CD4-positive, alpha-beta T cell treated with Interleukin-17A for 1 hour (primary cell): ENCODE measurements at regions not wholly inside any gene's neighbourhood (a gene's known extent, or its start where the extent isn't known, plus 50 kb on each side); places are given as distances from the start of the nearest gene placed in this dataset.
"Not testable (repeated sequence)": the region's sequence is repeated elsewhere in the genome, so short reads cannot be mapped to it uniquely, and the experiment has no call there.

Source experiments
- DNase-seq: peaks from one replicate; pipeline ENCODE4 v3.0.0-alpha.2; 2020

DNA sequence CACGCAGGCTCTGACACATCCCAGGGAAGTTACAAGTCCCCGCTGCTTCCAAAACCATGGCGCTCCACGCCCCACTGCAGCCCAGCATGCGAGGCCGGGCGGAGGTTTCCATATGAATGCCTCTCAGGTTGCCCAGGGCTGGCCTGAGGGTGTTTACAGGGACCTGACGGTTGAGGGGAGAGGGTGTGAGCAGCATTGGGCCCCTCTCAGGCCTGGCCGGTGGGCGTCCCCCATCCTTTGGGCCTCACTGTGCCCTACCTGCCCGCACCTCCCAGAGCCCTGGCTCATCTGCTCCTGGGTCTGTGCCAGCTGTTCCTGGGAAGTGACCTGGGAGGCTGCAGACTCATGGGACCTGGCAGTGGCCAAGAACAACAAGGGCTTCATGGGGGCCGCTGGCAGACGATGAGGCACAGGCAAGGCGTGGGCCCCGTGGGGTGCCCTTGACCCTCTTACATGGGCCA is 173.5 kb downstream of the C16orf95 start:
- DNase-seq: no peak

DNA sequence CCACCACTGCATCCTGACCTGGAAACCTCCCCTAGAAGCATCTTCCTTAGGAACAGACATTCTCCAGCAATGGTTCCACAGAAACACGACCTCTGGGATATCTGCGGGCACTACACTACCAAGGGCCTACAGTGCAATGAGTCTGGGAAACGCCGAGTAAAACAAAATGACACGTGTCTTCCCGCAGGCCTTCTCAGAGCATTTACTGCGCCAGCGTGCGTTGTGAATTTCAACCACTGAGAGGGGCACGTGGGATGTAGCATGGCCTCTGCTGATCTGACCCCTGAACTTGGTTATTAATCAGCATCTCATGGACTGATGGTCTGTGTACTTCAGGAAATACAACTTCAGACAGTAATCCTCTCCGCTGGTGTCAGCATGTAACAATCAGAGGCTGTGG is 173.0 kb downstream of the C16orf95 start:
- no peak for DNase-seq

DNA sequence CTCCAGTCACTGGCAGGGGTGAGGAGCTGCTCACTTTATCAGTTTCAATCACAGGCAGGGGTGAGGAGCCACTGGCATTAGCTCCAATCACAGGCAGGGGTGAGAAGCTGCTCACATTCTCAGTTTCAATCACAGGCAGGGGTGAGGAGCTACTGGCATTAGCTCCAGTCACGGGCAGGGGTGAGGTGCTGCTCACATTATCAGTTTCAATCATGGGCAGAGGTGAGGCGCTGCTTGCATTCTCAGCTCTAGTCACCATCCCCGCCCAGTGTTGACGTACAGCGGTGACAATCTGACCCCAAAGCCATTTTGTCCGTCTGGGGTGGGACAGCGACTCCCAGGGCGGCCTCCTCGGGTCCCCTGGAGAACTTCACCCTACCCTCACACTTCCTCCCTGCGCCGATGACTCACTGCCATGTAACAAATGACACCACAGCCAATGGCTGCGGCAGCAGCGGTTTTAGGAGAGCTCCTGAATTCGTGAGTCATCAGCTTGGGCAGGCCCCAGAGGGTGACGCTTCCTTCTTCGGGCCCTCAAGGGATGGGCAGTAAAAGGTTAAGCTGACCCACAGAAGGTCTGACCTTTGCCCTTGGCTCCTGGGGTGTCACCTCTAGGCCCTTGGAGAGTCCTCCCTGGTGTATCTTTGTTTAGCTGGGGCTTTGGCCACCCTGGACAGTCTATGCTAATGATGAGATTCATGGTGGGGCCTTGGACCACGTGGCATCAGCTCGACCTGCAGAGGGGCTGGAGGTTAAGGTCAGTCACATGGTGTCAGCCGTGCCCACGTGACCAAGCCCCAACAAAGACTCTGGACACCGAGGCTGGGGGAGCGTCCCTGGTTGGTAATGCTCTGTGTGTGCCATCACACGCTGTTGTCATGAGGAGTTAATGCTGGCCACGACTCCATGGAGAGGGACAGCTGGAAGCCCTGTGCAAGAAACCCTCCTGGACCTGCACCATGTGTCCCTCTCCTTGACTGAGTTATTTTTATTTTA is 171.7 kb downstream of the C16orf95 start:
- DNase-seq: no peak

DNA sequence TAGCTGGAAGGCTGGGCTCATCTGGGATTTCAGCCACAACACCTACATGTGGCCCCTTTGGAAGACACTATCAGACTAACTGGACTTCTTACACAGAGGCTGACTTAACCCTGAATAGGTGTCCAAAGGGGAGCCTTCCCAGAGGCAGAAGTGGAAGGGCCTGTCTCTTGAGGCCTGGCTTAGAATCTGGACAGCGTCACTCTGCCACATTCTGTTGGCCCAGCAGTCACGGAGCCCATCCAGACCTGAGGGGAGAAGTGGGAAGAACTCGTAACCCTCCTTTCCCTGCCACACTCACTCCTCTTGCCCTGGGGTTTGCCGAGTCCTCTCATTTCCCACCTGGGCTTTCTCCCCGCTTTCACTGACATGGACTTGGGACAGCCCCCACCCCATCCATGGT is 170.5 kb downstream of the C16orf95 start:
- DNase-seq: no peak

DNA sequence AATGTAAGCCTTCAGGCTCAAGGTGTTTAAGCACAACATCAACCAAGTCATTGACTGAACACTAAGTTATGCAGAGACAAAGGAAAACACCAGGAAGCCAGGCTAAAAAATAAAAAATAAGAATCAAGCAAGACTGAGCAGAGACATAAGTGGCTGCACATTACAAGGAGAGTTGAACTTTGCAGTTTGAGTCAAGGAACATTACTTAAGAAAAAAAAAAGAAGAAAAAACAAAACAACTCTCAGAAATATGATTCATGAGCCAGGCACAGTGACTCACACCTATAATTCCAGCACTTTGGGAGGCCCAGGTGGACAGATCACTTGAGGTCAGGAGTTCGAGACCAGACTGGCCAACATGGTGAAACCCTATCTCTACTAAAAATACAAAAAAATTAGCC is 168.1 kb downstream of the C16orf95 start:
- no peak for DNase-seq

DNA sequence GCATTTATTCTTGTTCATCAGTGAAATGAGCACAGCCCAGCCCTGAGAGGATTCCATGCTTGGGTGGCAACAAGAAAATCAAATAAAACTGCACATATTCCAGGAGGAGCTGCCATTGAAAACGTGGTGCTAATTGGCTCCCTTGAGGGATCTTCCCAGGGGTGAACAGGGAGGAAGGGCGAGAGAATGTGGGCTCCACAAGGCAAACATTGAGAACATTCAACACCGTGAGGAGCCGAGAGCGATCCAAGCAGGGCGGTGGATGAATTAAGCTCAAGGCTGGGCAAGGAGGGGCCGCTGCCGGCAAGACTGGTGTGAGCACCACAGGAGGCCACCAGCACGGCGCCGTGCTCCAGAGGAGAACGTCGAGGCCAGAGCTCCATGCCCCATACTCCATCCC is 166.9 kb downstream of the C16orf95 start:
- no peak for DNase-seq

DNA sequence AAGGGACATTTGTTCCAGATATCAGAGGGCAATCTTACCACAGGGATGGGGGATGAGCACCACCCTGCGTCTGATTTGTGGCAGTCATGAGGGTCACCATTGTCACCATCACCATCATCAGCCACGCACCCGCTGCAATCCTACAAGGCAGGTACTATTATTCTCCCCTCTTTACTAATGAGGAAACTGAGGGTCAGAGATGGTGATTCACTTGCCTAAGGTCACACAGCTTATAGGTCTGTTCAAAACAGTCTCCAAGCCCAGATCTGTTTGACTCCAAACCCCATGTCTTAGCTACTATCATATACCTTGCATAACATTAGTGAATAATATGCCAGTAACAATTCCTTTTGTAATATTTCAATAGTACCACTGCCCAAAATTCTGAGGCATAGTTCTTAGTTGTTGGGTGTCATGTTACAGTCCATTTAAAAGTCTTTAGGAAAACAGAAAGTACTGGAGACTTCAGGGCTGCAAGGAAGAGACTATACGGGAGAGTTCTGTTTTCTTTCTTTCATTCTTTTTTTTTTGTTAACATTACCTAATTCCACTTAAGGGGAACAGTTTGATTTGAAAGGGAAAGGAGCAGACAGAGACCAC is 166.4 kb downstream of the C16orf95 start:
- no peak for DNase-seq

DNA sequence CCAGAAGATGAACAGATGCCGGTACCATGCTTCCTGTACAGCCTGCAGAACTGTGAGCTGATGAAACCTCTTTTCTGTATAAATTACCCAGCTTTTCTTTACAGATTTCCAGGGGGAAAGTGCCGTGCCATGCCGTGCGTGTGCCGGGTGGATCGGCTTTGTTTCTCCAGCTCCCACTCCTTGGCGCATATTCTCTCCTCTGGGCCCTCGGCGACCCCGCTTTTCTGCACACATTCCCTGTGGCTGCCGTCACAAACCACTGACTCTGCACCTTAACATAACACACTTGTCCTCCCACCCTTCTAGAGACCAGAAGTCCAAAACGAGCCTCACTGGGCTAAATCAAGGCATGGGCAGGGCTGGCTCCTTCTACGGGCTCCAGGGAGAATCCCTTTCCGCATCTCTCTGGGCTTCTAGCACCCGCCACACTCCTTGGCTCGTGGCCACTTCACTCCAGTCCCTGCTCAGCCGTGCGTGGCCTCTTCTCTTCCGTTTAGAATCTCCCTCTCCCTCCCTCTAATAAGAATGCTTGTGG is 164.9 kb downstream of the C16orf95 start:
- no peak for DNase-seq

DNA sequence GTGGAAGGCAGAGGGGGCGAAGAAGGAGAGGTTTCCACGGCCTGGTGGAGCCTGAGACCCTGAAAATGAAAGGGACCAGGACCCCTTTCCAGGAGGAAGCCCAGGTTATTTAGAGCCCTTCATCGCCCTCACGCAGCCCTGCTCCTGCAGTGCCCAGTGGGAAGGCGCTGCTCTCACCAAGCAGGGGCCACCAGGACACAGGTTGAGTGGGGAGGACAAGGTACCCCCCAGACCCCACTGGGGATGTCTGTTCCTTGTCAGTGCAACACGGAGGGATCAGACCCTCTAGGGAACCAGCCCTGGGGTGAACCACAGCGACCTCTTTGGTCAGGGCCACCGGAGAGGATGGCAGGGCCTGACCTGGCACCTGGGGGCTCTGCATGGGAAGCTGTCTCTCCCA is 163.9 kb downstream of the C16orf95 start:
- DNase-seq: no peak

DNA sequence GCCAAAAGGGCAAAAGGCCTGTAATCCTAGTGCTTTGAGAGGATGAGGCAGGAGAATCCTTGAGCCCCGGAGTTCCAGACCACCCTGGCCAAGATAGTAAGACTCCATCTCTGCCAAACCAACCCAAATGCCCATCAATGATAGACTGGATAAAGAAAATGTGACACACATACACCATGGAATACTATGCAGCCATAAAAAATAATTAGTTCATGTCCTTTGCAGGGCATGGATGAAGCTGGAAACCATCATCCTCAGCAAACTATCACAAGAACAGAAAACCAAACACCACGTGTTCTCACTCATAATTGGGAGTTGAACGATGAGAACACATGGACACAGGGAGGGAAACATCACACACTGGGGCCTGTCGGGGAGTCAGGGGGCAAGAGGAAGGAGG is 161.9 kb downstream of the C16orf95 start:
- DNase-seq: not testable (repeated sequence)

DNA sequence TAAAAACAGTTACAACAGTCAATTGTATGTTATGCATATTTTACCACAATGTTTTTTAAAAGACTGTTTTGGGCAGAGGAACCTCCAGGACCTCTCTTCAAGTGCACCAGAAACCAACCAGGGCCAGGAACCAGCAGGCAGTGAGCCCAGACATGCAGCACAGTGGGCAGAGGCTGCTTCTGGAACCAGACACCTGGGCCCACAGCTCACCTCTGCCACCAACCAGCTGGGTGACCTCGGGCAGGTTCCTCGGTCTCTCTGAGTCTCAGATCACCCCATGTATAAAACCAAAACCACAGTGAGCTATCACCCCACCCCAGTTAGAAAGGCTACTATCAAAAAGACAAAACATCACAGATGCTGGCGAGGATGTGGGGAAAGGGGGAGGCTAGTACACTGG is 161.0 kb downstream of the C16orf95 start:
- DNase-seq: no peak

DNA sequence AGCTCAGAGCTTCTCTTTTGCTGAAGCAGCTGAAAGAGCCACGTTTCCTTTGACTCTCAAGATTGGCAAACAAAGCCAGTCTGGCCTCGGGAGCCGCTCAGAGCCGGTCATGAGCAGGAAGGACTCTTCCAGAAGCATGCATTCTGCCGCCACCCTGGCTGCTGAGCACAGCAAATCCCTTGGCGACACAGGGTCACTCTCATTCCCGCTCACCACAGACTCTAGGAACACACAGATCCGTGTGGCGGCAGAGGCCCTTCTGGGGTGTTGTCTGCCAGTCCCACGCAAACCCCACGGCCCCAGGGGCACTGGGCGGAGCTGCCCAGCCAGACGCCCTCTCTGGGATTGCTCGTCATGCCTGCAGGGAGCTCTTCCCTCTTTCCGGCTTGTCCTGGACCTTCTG is 157.0 kb downstream of the C16orf95 start:
- no peak for DNase-seq

DNA sequence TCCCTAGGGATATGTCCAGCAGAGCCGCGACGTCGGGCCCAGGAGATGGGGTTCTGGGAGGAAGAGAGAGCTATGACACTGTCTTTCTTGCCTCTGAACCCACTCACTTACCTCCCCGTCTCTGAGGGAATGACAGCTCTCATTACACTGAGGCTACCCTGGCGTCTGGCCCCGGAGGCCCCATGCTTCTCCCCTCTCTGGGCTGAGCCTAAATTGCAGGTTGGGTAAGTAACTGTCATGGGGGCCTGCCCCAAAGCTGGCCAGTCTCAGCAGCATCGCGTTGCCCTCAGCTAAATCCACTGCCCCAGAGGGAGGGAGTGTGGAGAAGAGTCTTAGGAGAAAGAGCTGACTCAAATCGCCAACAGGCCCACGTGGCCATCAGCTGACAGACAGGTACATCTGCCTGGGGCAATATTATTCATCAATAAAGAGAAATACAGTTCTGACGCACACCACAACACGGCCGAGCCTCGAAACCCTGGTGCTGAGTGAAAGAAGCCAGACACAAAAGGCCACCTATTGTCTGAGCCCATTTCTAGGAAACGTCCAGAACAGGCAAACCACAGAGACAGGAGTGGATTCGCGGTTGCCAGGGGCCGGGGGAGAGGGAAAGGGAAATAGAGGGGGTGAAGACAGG is 156.4 kb downstream of the C16orf95 start:
- no peak for DNase-seq

DNA sequence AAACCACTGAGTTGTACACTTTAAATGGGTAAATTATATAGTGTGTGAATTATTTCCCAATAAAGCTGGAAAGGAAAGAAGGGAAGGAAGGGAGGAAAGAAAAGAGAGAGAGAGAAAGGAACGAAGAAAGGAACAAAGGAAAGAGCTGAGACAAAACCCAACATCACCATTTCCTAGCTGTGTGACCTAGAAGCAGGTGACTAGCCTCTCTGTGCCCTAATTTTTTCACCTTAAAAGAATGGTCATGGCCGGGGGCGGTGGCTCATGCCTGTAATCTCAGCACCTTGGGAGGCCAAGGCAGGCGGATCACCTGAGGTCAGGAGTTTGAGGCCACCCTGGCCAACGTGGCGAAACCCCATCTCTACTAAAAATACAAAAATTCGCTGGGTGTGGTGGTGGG is 155.8 kb downstream of the C16orf95 start:
- not testable (repeated sequence) for DNase-seq

DNA sequence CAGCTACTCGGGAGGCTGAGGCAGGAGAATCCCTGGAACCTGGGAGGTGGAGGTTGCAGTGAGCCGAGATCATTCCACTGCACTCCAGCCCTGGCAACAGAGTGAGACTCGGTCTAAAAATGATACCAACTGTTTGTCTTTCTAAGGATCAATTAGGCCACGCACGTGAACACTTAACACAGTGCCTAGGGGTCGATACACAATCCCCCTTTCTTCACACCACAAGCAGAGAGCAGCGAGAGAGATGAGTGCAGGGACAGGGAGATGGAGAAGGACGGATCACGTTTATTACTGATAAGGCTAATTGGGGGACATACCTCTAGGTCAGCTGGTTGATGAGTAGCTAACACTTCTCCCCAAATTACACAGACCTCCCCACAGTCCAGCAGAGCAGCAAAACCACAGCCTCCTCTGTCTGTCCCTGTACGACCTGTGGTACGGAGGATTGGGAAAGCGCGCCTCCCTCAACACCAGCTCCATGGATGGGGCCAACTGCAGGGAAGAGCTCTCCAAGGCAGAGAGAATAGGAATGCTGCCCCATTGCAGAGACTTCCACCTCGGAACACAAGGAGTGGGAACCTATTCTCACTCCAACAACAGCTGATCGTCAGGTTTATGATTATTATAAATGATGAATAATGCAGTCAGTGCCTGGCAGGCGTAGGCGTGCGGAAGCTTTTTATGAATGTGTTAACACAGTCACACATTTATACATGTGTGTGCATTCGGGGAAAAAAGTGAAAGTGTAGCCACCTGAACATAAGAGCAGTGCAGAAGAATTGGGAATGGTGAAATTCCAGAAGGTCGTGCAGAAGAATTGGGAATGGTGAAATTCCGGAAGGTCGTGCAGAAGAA is 155.1 kb downstream of the C16orf95 start:
- no peak for DNase-seq

DNA sequence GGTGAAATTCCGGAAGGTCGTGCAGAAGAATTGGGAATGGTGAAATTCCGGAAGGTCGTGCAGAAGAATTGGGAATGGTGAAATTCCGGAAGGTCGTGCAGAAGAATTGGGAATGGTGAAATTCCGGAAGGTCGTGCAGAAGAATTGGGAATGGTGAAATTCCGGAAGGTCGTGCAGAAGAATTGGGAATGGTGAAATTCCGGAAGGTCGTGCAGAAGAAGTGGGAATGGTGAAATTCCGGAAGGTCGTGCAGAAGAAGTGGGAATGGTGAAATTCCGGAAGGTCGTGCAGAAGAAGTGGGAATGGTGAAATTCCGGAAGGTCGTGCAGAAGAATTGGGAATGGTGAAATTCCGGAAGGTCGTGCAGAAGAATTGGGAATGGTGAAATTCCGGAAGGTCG is 154.4 kb downstream of the C16orf95 start:
- not testable (repeated sequence) for DNase-seq

DNA sequence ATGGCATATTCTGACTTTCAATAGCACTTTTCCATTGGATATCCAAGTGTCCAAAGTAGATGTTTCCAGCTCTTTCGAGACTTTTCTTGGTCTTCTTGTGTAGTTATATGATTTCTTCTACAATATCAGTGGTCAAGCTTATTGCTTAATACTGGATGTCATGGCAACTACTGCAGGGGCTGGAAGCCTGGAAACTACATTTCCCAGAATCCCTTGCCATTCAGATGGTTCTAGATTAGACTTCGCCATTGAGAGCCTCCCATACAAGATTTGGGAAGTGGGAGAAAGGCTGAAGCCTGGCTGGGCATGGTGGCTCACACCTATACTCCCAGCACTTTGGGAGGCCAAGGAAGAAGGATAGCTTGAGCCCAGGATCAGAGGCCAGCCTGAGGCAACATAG is 153.6 kb downstream of the C16orf95 start:
- DNase-seq: no peak

DNA sequence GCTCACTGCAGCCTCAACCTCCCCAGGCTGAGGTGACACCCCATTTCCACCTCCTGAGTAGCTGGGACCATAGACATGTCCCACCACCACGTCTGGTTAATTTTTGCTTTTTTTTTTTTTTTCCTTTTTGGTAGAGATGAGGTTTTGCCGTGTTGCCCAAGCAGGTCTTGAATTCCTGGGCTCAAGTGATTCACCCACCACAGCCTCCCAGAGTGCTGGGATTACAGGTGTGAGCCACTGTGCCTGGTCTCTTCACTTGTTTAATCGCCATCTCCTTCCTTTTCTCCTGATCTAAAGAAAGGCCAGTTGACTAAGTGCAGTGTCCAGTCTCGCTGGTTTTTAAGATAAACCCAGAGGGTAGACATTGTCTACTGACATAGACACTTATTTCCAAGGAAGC is 152.0 kb downstream of the C16orf95 start:
- no peak for DNase-seq

DNA sequence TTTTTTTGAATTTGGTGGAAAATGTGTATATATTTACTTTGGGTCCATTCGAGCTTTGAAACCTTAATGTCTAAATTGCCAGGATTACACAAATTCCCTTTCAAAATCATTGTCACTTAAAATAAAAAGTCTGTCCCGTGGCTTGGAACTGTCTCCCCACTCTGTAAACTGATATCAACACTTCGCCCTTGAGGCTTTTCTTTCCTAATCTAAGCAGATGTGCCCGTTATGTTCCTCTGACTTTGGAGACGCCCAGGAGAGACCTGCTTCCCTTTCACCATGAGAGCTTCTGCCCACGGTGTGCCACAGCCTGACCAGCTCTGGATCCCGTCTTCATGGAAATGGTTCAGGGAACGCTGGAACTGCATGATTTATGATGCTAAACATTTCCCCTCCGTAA is 151.3 kb downstream of the C16orf95 start:
- DNase-seq: no peak

DNA sequence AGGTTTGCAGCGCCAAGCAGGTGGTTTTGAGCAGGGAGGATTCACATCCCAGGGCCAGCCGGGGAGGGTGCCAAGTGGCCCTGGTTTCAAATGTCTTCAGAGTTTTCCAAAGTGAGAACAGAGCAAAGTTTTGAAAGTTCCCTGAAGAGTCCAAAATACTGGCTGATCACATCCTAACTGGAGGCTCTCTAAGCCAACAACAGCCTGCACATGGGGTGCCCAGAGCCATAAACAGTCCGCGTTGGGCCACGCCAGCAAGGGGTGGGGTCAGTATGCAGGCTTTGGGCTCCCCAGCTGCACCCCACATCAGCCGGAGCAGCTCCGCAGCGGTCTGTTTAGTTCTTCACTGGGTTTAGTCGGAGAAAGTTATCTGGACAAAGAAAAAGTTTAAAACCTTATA is 150.9 kb downstream of the C16orf95 start:
- DNase-seq: no peak

DNA sequence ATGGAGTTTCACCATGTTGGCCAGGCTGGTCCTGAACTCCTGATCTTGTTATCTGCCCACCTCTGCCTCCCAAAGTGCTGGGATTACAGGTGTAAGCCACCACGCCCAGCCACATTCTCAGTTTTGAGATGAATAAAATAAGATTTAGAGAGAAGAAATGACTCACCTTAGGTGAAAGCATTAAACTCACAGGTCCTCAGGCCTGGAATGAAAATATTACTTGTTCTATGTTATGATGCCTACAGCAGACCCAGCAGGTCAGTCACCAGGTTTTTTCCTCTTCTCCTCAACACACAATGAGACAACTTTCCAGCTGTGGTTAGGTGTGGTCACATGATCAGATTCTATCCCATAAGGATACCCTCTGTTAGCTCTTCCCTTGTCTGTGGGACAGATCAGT is 150.3 kb downstream of the C16orf95 start:
- DNase-seq: no peak

DNA sequence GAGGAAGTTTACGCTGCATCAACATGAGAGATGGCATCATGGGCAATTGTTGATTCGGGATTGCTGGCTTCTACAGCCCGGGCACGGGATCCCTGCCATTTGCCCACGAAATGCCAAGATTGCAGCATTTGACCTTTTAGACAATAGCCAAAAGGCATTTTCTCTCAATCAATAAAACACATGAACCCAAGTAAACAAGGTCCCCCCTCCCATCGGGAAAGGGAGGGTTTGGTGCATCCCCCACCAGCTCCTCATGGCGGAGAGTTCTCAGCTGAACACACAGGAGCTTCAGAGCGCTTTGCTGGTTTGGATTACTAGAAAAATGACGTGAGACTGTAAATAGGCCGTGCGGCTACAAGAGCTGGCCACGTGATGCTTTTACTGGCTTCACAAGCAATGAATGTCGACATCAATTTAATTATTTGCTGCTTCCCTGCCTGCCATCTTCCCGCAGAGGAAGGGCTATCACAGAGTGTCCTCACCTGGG is 147.6 kb downstream of the C16orf95 start:
- no peak for DNase-seq
